T-helper 1 cell treated with Interleukin-12 subunit alpha and Interleukin-12 subunit beta and Interleukin-4 antibody, amounts not matched to agents 30 μg/mL and 1 μg/mL, for 36 hours (primary cell): ENCODE measurements at regions not wholly inside any gene's neighbourhood (a gene's known extent, or its start where the extent isn't known, plus 50 kb on each side); places are given as distances from the start of the nearest gene placed in this dataset.

Experiments
- H3K27ac Mint-ChIP-seq: one replicate; pipeline ENCODE4 v1.8.0; 2021; ENCODE audit warnings: mild to moderate bottlenecking, mixed read lengths
- H3K27me3 Mint-ChIP-seq: one replicate; pipeline ENCODE4 v1.8.0; 2021; ENCODE audit warnings: low read depth, mixed read lengths
- H3K36me3 Mint-ChIP-seq: one replicate; pipeline ENCODE4 v1.8.0; 2021; ENCODE audit warnings: low read depth, mixed read lengths
- H3K4me1 Mint-ChIP-seq: one replicate; pipeline ENCODE4 v1.8.0; 2021; ENCODE audit warnings: low read depth, mixed read lengths
- H3K4me3 Mint-ChIP-seq: one replicate; pipeline ENCODE4 v1.8.0; 2021; ENCODE audit warnings: mild to moderate bottlenecking, moderate library complexity, mixed read lengths
- H3K9me3 Mint-ChIP-seq: one replicate; pipeline ENCODE4 v1.8.0; 2021; ENCODE audit warnings: mixed read lengths

DNA sequence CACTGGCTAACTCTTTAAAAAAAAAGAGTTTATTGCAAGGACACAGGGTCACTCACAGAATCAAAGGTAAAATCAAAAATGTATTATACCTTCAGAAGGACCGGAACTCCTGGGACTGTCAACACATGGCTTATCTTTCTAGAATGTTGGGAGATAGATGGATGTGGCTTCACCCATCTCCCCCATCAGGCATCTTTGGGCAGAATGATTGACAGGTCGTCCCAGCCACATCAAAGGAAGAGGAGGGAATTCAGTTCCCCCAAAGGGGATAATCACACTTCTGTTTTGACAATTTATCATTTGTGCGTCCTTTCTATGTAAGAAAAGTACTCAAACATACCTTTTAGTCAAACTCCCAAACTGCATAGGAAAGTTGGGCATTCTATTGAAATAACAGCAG lies 228.6 kb upstream of the CDH5 start:
- Mint-ChIP-seq H3K36me3 (no peaks in the 10 kb centered on the region), H3K27me3 (peaks cover 11% of the 10 kb centered on the region), H3K27ac (no peak overlapping the region), H3K4me3 (no peak overlapping the region), H3K4me1 (no peaks in the 10 kb centered on the region), H3K9me3 (no peaks in the 10 kb centered on the region)

DNA sequence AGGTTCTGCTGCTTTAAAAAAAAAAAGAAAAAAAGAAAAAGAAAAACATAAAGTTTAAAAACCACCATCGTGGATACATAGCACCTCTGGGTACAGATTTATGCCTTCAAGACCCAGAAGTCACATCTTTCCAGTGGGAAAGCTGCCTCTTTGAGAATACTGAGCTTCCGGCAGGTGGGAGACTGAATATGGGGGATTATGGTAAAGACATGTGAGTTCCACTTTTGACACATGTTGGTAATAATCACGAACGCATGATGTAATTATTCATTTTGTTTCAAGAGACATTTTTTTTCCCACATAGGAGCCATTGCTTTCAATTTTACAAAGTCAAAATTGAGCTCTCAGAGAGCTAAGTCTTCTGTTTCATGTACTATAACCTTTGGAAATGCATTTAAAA lies 229.7 kb upstream of the CDH5 start:
- H3K27ac Mint-ChIP-seq: no peak overlapping the region
- H3K4me3 Mint-ChIP-seq: no peak overlapping the region
- no peaks in the 10 kb centered on the region for H3K4me1 Mint-ChIP-seq
- H3K9me3 Mint-ChIP-seq: no peaks in the 10 kb centered on the region
- H3K36me3 Mint-ChIP-seq: no peaks in the 10 kb centered on the region
- H3K27me3 Mint-ChIP-seq: peaks cover 7% of the 10 kb centered on the region

DNA sequence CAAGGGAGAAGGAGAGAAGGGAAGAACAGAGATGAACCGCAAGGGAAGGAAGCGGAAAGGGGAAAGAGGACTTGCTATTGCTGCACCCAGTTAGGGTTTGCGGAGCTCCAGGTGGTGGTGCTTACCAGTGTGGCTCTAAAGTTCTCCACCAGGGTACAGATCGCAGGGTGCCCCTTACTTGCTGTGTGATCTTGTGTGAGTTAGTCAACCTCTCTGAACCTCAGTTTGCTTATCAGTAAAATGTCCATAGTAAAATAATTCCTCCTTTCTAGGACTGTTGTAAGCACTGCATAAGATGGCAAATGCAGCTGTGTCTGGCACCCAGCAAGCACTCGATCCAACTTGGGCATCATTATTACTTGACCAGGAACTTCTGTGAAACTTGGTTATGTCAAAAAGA lies 230.7 kb upstream of the CDH5 start:
- H3K4me3 Mint-ChIP-seq: no peak overlapping the region
- H3K27ac Mint-ChIP-seq: no peak overlapping the region
- H3K9me3 Mint-ChIP-seq: no peaks in the 10 kb centered on the region
- peaks cover 6% of the 10 kb centered on the region for H3K27me3 Mint-ChIP-seq
- H3K4me1 Mint-ChIP-seq: no peaks in the 10 kb centered on the region
- H3K36me3 Mint-ChIP-seq: no peaks in the 10 kb centered on the region

DNA sequence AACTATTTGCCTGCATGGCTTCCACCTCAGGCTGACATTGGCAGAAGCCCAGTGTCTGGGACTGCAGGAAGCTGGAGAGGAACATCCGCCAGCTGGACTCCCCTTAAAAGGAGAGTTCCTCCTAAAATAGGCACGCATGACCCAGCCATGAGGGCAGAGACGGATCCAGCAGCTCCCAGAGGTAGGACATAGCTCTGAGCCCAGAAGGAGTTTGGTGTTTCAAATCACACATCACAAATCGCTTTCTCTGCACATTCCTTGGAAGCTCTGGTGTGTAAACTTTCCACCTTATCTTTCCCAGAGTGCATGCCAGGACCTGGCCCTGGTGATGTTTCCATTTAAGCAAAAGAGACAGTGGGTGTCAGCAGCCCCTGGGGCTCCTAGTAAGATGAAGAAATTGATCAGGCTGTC lies 231.1 kb upstream of the CDH5 start:
- Mint-ChIP-seq H3K36me3 (no peaks in the 10 kb centered on the region), H3K27me3 (peaks cover 6% of the 10 kb centered on the region), H3K9me3 (no peaks in the 10 kb centered on the region), H3K4me3 (no peak overlapping the region), H3K4me1 (no peaks in the 10 kb centered on the region), H3K27ac (no peak overlapping the region)

DNA sequence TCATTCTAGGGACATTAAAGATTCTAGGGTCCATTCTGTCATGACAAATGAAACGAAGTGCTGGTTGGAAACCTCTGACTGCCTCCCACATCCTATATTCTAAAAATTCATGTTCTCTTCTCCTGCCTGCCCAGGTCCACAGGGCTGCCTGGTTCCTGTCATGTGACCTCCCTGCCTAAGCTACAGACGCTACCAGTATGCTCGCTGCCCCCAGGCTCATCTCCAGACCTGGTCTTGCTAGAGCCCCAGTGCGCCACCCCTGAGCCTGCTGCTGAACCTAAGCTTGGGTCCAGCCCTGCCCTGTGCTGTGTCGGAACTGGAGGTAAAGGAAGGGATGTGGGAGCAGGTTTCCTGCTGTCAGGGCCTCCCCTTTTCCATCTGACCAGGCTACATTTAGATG lies 231.6 kb upstream of the CDH5 start:
- Mint-ChIP-seq H3K9me3 (no peaks in the 10 kb centered on the region), H3K27me3 (peaks cover 6% of the 10 kb centered on the region), H3K27ac (no peak overlapping the region), H3K4me3 (no peak overlapping the region), H3K4me1 (no peaks in the 10 kb centered on the region), H3K36me3 (no peaks in the 10 kb centered on the region)

DNA sequence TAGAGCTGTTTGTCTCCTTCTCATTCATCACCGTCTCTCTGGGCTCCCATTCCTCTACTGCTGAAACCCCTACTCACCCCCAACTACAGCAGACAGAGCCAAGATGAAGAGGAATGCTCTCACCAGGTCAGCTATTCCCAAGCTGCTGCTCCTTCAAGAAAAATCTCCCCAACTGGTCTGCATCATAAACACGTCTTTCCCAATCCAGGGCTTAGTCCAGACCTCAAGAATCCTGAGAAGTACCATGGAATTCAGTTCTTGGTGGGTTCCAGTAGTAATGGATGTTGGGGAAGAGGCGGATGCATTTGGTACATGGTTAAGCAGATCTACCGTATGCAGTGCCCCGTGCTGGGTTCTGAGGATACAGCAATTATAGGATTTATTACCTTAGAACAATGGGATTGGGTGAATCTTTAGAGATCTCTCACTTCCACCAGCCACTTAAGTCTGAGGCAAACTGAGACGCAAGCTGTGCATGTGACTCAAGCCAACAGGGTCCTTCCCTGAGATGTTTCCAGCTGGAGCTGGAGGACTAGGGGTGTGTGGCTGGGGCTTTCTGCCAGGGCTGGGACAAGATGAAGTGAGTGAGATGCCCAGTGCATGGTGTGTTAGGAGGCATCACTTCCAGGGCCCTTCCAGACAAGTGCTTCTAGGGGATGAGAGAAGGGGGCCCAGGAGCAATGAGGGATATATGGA lies 232.7 kb upstream of the CDH5 start:
- peaks cover 9% of the 10 kb centered on the region for H3K27me3 Mint-ChIP-seq
- no peaks in the 10 kb centered on the region for H3K4me1 Mint-ChIP-seq
- H3K4me3 Mint-ChIP-seq: no peak overlapping the region
- no peaks in the 10 kb centered on the region for H3K9me3 Mint-ChIP-seq
- H3K27ac Mint-ChIP-seq: no peak overlapping the region
- H3K36me3 Mint-ChIP-seq: no peaks in the 10 kb centered on the region

DNA sequence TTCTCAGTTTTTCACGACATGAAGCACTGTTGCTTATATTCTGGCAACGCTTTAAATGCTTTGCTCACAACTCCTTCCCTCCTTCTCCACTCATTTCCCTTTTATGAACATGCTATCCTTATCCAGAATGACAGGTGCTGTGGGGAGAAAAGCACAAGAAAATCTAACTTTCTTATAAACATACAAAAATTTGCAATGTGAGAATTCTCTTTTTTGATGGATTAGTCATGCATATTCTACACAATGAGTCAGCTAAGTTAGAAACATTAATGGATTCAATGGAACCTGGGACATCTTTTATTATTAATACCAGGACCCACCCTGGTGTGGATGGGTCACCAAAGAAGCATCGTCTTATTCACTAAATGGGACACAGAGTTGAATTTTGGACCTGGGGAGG lies 234.6 kb upstream of the CDH5 start:
- Mint-ChIP-seq H3K4me3 (no peak overlapping the region), H3K9me3 (no peaks in the 10 kb centered on the region), H3K27me3 (peaks cover 28% of the 10 kb centered on the region), H3K36me3 (no peaks in the 10 kb centered on the region), H3K27ac (no peak overlapping the region), H3K4me1 (no peaks in the 10 kb centered on the region)

DNA sequence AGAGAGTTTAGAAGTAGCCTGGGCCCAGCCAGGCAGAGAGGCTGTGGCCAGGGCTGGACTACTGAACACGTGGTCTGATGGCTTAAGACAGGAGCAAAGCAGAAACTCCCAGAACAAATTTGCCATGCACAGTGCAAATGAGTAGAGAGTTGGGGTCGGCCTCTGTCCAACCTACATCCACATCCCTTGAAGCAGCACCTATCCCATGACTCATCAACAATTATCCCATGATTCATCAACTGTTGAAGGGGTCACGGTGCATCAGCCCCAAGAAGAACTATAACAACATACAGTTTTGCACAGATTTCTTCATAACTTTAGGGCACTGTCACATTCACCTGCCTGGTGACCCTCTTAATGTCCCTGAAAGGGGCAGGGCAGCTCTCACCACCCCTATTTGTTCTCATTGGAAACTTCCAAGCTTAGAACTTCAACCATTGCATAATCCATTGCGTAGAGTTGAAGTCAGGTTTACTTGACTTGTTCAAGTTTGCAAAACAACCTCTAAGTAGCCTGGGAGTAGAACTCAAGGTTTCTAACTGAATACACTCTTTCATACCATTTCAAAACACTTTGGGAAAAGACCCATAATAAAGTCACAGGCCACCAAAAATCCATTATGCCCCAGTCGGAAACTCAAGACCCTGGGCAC lies 235.2 kb upstream of the CDH5 start:
- Mint-ChIP-seq H3K4me1 (no peaks in the 10 kb centered on the region), H3K27me3 (peaks cover 32% of the 10 kb centered on the region), H3K36me3 (no peaks in the 10 kb centered on the region), H3K27ac (no peak overlapping the region), H3K4me3 (no peak overlapping the region), H3K9me3 (no peaks in the 10 kb centered on the region)

DNA sequence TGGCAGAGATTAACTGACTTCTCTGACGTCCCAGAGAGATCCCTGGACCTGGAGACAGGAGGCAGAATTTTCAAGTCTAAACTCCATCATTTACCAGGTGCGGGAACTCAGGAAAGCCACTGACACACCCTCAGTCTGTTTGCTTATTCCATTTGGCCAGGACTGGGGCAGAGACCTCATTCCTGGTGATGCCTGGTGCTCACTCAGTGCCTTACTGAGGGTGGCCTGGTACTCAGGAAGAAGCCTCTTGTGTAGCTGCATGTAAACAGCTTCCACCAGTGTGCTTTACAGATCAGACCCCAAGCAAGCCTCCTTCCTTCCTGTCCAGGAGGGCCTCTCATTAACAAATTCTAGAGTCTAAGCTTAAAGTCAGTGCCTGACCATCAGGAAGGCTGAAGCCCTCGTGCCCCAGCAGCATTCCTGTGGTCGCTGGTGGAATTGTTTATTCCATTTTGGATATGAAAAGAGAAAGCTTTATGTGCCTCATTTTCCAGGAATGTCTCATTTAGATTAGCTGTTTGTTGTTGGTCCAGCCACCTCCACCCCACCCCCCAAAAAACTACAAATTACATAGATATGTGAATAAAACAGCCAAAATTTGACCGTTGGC lies 236.1 kb upstream of the CDH5 start:
- no peak overlapping the region for H3K27ac Mint-ChIP-seq
- no peaks in the 10 kb centered on the region for H3K4me1 Mint-ChIP-seq
- H3K4me3 Mint-ChIP-seq: no peak overlapping the region
- H3K9me3 Mint-ChIP-seq: no peaks in the 10 kb centered on the region
- peaks cover 32% of the 10 kb centered on the region for H3K27me3 Mint-ChIP-seq
- H3K36me3 Mint-ChIP-seq: no peaks in the 10 kb centered on the region

DNA sequence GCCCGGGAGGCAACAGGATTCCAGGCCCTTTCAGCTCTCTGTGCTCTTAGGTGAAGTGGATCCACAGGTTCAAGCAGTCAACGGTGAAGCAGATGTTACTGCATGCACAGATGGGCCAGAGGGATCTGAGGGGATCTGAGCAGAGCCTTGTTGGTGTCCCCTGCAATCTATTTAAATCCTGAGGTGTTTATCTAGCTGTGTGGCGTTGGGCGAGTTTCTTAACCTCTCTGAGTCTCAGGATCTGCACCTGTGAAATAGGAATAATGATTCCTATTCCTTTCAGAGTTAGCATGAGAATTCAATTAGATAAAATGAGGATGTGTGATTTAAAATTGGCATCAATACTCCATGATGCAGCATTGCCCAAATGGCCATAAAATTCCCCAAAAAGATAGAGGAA lies 237.3 kb upstream of the CDH5 start:
- Mint-ChIP-seq H3K27ac (no peak overlapping the region), H3K9me3 (no peaks in the 10 kb centered on the region), H3K36me3 (no peaks in the 10 kb centered on the region), H3K4me3 (no peak overlapping the region), H3K27me3 (peaks cover 32% of the 10 kb centered on the region), H3K4me1 (no peaks in the 10 kb centered on the region)

DNA sequence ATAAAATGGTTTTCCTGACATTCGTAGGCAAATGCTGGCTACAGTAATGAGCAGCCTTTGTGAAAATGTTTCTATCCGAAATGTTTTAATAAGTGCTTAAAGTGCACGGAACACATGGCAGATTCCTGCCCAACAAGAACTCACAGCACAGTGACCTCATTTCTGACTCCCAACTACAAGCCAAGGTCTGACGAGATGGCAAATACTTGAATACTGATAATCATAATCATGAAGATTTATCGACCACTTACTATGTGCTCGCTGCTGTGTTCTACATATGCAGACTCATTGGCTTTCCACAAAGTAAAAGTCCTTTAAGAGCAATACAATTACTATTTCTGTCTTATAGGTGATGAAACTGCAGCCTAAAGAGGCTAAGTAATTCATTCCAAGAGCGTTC lies 238.1 kb upstream of the CDH5 start:
- Mint-ChIP-seq H3K27ac (no peak overlapping the region), H3K4me3 (no peak overlapping the region), H3K36me3 (no peaks in the 10 kb centered on the region), H3K27me3 (peaks cover 32% of the 10 kb centered on the region), H3K4me1 (no peaks in the 10 kb centered on the region), H3K9me3 (no peaks in the 10 kb centered on the region)

DNA sequence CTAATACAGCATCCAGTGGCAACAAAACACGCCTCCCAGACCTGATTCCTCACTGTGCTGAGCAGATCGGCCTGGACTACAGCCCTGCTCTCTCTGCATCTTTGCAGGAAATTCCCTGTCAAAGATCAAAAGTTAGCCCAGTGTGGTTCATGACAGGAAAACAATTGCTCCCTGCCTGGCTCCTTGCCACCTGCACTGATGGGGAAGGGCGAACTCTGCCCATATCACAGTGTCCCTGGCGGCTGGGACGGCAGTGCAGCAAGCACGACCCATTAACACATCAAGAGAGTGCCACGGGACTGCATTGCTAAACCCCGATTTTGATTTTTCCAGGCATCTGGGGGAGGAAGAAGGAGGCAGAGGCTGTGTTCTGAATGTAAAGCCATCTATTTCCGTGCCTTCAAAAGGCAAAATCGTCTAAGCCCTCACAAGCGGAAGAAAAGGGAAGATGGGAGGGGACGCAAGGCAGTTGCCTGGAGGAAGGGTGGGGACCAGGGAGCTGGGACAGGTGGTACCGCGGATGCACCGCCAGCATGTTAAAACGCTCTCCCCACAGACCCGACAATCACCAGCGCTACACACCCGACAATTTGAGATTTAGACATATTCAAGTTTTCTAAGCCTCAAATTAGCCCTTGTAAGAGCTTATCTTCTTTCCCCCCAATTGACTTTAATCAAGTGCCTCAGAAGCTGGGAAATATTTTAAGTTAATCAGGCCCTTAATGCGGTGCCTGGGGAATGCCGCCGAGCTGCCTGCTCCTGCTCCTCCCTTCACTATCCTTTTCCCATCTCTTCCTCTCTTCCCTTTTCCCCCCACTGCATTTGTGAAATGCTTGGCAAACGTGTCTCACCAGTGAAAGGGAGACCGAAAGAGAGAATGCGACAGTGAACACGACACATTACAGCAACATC lies 238.8 kb upstream of the CDH5 start:
- Mint-ChIP-seq H3K4me3 (no peak overlapping the region), H3K27me3 (peaks cover 32% of the 10 kb centered on the region), H3K36me3 (no peaks in the 10 kb centered on the region), H3K27ac (no peak overlapping the region), H3K9me3 (no peaks in the 10 kb centered on the region), H3K4me1 (no peaks in the 10 kb centered on the region)

DNA sequence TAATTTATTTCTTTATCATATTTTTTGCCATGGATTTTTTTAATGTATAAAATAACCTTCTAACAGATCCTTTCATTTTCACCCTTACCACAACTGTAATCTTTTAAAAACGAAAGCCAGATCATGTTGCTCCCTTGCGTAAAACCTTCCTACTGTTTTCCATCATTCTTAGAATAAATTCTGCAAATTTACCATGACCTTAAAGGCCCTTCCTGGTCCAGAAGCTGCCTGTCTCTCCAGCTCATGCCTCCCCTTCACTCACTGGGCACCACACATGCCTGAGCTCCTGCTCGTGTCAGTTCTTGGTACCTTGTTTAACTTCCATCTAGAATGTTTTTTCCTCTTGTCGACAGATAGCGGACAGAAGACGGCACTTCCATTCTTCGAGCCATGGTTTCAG lies 245.0 kb upstream of the CDH5 start:
- H3K9me3 Mint-ChIP-seq: no peaks in the 10 kb centered on the region
- H3K27me3 Mint-ChIP-seq: no peaks in the 10 kb centered on the region
- no peak overlapping the region for H3K4me3 Mint-ChIP-seq
- H3K27ac Mint-ChIP-seq: no peak overlapping the region
- H3K36me3 Mint-ChIP-seq: no peaks in the 10 kb centered on the region
- H3K4me1 Mint-ChIP-seq: no peaks in the 10 kb centered on the region

DNA sequence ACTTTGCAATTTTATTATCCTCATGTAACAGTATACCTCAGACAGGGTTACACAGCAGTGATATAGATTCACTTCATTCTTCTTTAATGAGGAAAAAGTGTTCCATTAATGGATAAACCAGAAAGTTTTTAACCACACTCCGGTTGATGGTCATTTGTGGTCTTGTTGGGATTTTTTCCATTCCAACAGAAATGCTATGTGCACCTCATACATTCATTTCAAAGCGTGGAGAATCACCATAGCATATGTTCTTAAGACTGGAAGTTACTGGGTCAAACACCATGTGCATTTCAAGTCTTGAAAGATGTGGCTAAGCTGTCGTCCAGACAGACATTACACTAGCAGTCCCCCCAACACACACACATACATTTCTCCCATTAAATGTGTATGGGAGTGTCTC lies 245.8 kb upstream of the CDH5 start:
- Mint-ChIP-seq H3K36me3 (no peaks in the 10 kb centered on the region), H3K27me3 (no peaks in the 10 kb centered on the region), H3K27ac (no peak overlapping the region), H3K4me1 (no peaks in the 10 kb centered on the region), H3K9me3 (no peaks in the 10 kb centered on the region), H3K4me3 (no peak overlapping the region)
